ENCODE measurements at regions not wholly inside any gene's neighbourhood (a gene's known extent, or its start where the extent isn't known, plus 50 kb on each side); places are given as distances from the start of the nearest gene placed in this dataset.
"Not testable (repeated sequence)": the region's sequence is repeated elsewhere in the genome, so short reads cannot be mapped to it uniquely, and the experiment has no call there.

- no peak for DNase-seq
These were observed 345.4 kb downstream of the PPP1R2C start for GRCh38 chrX:42432552-42432951.

- no peak for DNase-seq
These were observed 355.0 kb downstream of the PPP1R2C start for GRCh38 chrX:42422961-42423360.

GRCh38 chrX:42420426-42420825, 357.5 kb downstream of the PPP1R2C start:
- DNase-seq, result no peak

- DNase-seq, result no peak
These were observed 362.3 kb downstream of the PPP1R2C start for GRCh38 chrX:42415636-42416035.

- DNase-seq, result no peak
These were observed 363.9 kb downstream of the PPP1R2C start for GRCh38 chrX:42414057-42414456.

GRCh38 chrX:42399632-42400024, 378.3 kb downstream of the PPP1R2C start:
- no peak for DNase-seq

GRCh38 chrX:42398967-42399631, 378.9 kb downstream of the PPP1R2C start:
- no peak for DNase-seq

- no peak for DNase-seq
These were observed 381.8 kb downstream of the PPP1R2C start for GRCh38 chrX:42396136-42396535.

- DNase-seq, result no peak
These were observed 385.1 kb downstream of the PPP1R2C start for GRCh38 chrX:42392846-42393245.

- DNase-seq, result no peak
These were observed 391.3 kb downstream of the PPP1R2C start for GRCh38 chrX:42386681-42387080.

- DNase-seq, result no peak
These were observed 392.2 kb downstream of the PPP1R2C start for GRCh38 chrX:42385730-42386129.

GRCh38 chrX:42384956-42385355, 393.0 kb downstream of the PPP1R2C start:
- DNase-seq, result no peak

- no peak for DNase-seq
These were observed 399.1 kb downstream of the PPP1R2C start for GRCh38 chrX:42378857-42379256.

- no peak for DNase-seq
These were observed 402.9 kb downstream of the PPP1R2C start for GRCh38 chrX:42375086-42375485.

GRCh38 chrX:42366181-42366580, 411.8 kb downstream of the PPP1R2C start:
- no peak for DNase-seq

- no peak for DNase-seq
These were observed 415.7 kb downstream of the PPP1R2C start for GRCh38 chrX:42362219-42362618.

- not testable (repeated sequence) for DNase-seq
These were observed 419.6 kb upstream of the CASK start for GRCh38 chrX:42342981-42343380.

Data from NCI-H1436 treated with DMSO at 0.1 percent for 48 hours (cell line).